Endothelial cell of umbilical vein (primary cell): ENCODE measurements at regions not wholly inside any gene's neighbourhood (a gene's known extent, or its start where the extent isn't known, plus 50 kb on each side); places are given as distances from the start of the nearest gene placed in this dataset.

Source experiments
- BruUV-seq: library from RNA; stranded (reverse); fragments of 400-500 nt; replicated peaks from 2 replicates; lab custom pipeline; 2021; lab: Mats Ljungman, UMichigan
- CTCF ChIA-PET: fragments of 300-600, 350-600 bp; sonication (Branson Sonifier 250); formaldehyde crosslinking; loops from one replicate; lab custom pipeline; 2021; ENCODE audit warnings: antibody characterized with exemption, inconsistent platforms; lab: Charles Lee
- POLR2A ChIA-PET: fragments of 300-600, 350-600 bp; sonication (Branson Sonifier 250); formaldehyde crosslinking; loops from one replicate; lab custom pipeline; 2021; ENCODE audit warnings: antibody characterized with exemption, inconsistent platforms; lab: Charles Lee
- DNase-seq: peaks from one replicate; pipeline ENCODE4 v3.0.0-alpha.2; 2011; ENCODE audit warnings: low read depth, low spot score
- FAIRE-seq: peaks from 2 replicates; lab custom pipeline; 2011; peaks lifted over from hg19 to GRCh38; lab: Jason Lieb, UNC
- H2AFZ ChIP-seq: 2 replicates; pipeline ENCODE4 v1.6.0; 2012; ENCODE audit warnings: low read depth, low read length, control low read depth, inconsistent platforms
- H3K27ac ChIP-seq: 2 replicates; pipeline ENCODE4 v1.5.1; 2011; ENCODE audit warnings: low read depth, mild to moderate bottlenecking, control low read depth, low read length, moderate library complexity; ENCODE audit not compliant: insufficient read depth
- H3K27me3 ChIP-seq, 2 experiments: 2 replicates each; pipeline versions ENCODE4 v1.6.0 to v1.6.1; 2011; ENCODE audit warnings: low read length in 2 of 2, mixed read lengths in 1 of 2; ENCODE audit not compliant: control insufficient read depth in 2 of 2, insufficient read depth in 2 of 2
- H3K36me3 ChIP-seq, 2 experiments: 2 replicates in 1 of 2; 3 replicates in 1 of 2; pipeline ENCODE4 v1.5.1; 2011; ENCODE audit warnings: low read length in 2 of 2, mild to moderate bottlenecking in 1 of 2, moderate library complexity in 1 of 2; ENCODE audit not compliant: control insufficient read depth in 2 of 2, insufficient read depth in 2 of 2; ENCODE audit errors: extremely low read depth in 1 of 2
- H3K4me1 ChIP-seq: 3 replicates; pipeline ENCODE4 v1.5.1; 2011; ENCODE audit warnings: mild to moderate bottlenecking, low read length; ENCODE audit not compliant: control insufficient read depth, insufficient read depth; ENCODE audit errors: extremely low read depth
- H3K4me2 ChIP-seq: 2 replicates; pipeline ENCODE4 v1.6.1; 2011; ENCODE audit warnings: low read length, control low read depth, mixed read lengths; ENCODE audit not compliant: insufficient read depth
- H3K4me3 ChIP-seq, 3 experiments: fragments of 200-600 bp in 1 of 3; sonication (generic), shearing (Covaris generic) in 1 of 3; replicated peaks in 1 of 3; 2 replicates each; pipeline ENCODE4 v1.5.1; 2011 to 2016; ENCODE audit warnings: control low read depth in 3 of 3, low read length in 3 of 3, mild to moderate bottlenecking in 2 of 3, inconsistent platforms in 1 of 3, low read depth in 1 of 3, moderate library complexity in 1 of 3; ENCODE audit not compliant: insufficient read depth in 1 of 3
- H3K79me2 ChIP-seq: 2 replicates; pipeline ENCODE4 v1.6.0; 2012; ENCODE audit warnings: low read length, inconsistent platforms; ENCODE audit not compliant: control insufficient read depth, insufficient read depth
- H3K9ac ChIP-seq: replicated peaks from 2 replicates; pipeline ENCODE3; 2011; ENCODE audit warnings: low read length, control low read depth; ENCODE audit not compliant: insufficient read depth; ENCODE audit errors: extremely low read depth
- H3K9me1 ChIP-seq: replicated peaks from 3 replicates; pipeline ENCODE4 v1.6.0; 2011; ENCODE audit warnings: mild to moderate bottlenecking, low read length; ENCODE audit not compliant: control insufficient read depth, insufficient read depth; ENCODE audit errors: extremely low read depth
- H3K9me3 ChIP-seq: replicated peaks from 2 replicates; pipeline ENCODE4 v1.5.1; 2012; ENCODE audit warnings: low read length, inconsistent platforms; ENCODE audit not compliant: control insufficient read depth, insufficient read depth
- H4K20me1 ChIP-seq: replicated peaks from 2 replicates; pipeline ENCODE3; 2011; ENCODE audit warnings: mild to moderate bottlenecking, low read length; ENCODE audit not compliant: control insufficient read depth, insufficient read depth; ENCODE audit errors: extremely low read depth
- EZH2 ChIP-seq: IDR thresholded peaks from 2 replicates; pipeline ENCODE4 v1.6.1; 2012; ENCODE audit warnings: borderline replicate concordance, low read depth, mild to moderate bottlenecking, moderate library complexity, low read length, inconsistent platforms; ENCODE audit not compliant: severe bottlenecking
- FOS ChIP-seq: IDR thresholded peaks from 2 replicates; pipeline ENCODE4 v1.6.1; 2011; ENCODE audit warnings: mild to moderate bottlenecking, low read length, moderate library complexity, borderline replicate concordance; ENCODE audit not compliant: insufficient read depth
- GATA2 ChIP-seq: IDR thresholded peaks from 2 replicates; pipeline ENCODE4 v1.7.0; 2011; ENCODE audit warnings: low read depth, mild to moderate bottlenecking, moderate library complexity, mixed read lengths, low read length; ENCODE audit not compliant: insufficient read length, insufficient read depth
- JUN ChIP-seq: IDR thresholded peaks from 2 replicates; pipeline ENCODE4 v1.6.1; 2011; ENCODE audit warnings: borderline replicate concordance, low read depth; ENCODE audit not compliant: insufficient read length, insufficient read depth
- MYC ChIP-seq: IDR thresholded peaks from one replicate; pipeline ENCODE4 v1.6.1; 2011; ENCODE audit warnings: mild to moderate bottlenecking, low read depth, low read length
- POLR2A ChIP-seq: IDR thresholded peaks from 2 replicates; pipeline ENCODE4 v1.6.1; 2012; ENCODE audit warnings: low read depth, mild to moderate bottlenecking, control low read depth, low read length
- POLR2AphosphoS5 ChIP-seq: IDR thresholded peaks from 2 replicates; pipeline ENCODE4 v1.6.1; 2012; ENCODE audit warnings: low read depth, mild to moderate bottlenecking, control low read depth, low read length, moderate library complexity; ENCODE audit not compliant: insufficient read depth
- dilution Hi-C: fragments of 300-500 bp; cut with MboI; formaldehyde crosslinking; loops from one replicate; pipeline ENCODE4 v1.15.0; 2019; ENCODE audit warnings: low sequenced_read_pairs; ENCODE audit not compliant: extremely low pct_ligation_motif_present
- intact Hi-C: fragments of 100-400 bp; cut with micrococcal nuclease; formaldehyde crosslinking; loops from one replicate; pipeline ENCODE4 v1.10.0; 2022
- TF ChIP-seq, protein P1 (sequence below), 2 donors: IDR thresholded peaks; 1 replicate in 1 of 2; 2 replicates in 1 of 2; pipeline ENCODE4 v1.5.1; 2011; ENCODE audit warnings: low read length in 2 of 2, mild to moderate bottlenecking in 2 of 2, moderate library complexity in 2 of 2, control low read depth in 1 of 2, inconsistent platforms in 1 of 2, low read depth in 1 of 2; ENCODE audit not compliant: insufficient read depth in 1 of 2; ENCODE audit errors: extremely low read depth in 1 of 2
- TF ChIP-seq, protein P2 (sequence below): IDR thresholded peaks from 2 replicates; pipeline ENCODE4 v1.6.1; 2011; ENCODE audit not compliant: insufficient read depth, insufficient read length

DNA sequence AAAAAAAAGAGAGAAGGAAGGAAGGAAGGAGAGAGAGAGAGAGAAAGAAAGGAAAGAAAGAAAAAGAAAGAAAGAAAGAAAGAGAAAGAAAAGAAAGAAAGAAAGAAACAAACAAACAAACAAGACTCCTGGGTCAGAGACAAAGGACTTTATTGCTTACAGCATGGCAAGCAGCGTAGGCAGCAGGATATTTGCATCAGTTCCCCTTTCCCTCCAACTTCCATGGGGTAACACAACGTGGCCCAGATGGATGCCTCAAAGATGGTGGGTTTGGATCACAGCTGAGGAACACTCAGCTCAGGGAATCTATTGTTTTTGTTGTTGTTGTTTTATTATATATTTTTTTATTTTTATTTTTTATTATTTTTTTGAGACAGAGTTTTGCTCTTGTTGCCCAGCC is 128.5 kb upstream of the VKORC1L1 start:
- DNase-seq = no peak
- BruUV-seq = no TSS peak
- CTCF ChIA-PET = no interaction called here
- TF ChIP-seq, protein P1, sequence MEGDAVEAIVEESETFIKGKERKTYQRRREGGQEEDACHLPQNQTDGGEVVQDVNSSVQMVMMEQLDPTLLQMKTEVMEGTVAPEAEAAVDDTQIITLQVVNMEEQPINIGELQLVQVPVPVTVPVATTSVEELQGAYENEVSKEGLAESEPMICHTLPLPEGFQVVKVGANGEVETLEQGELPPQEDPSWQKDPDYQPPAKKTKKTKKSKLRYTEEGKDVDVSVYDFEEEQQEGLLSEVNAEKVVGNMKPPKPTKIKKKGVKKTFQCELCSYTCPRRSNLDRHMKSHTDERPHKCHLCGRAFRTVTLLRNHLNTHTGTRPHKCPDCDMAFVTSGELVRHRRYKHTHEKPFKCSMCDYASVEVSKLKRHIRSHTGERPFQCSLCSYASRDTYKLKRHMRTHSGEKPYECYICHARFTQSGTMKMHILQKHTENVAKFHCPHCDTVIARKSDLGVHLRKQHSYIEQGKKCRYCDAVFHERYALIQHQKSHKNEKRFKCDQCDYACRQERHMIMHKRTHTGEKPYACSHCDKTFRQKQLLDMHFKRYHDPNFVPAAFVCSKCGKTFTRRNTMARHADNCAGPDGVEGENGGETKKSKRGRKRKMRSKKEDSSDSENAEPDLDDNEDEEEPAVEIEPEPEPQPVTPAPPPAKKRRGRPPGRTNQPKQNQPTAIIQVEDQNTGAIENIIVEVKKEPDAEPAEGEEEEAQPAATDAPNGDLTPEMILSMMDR (IDR thresholded peaks at IDR 0.05; ENCODE audit: extremely low read depth in 1 of 2, insufficient read depth in 1 of 2, low read depth in 1 of 2, low read length in 2 of 2) = no peak
- TF ChIP-seq MYC (no peak), EZH2 (no peak), FOS (no peak), POLR2AphosphoS5 (no peak), POLR2A (no peak), GATA2 (no peak), JUN (no peak)
- TF ChIP-seq, protein P2, sequence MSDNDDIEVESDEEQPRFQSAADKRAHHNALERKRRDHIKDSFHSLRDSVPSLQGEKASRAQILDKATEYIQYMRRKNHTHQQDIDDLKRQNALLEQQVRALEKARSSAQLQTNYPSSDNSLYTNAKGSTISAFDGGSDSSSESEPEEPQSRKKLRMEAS = no peak
- no peak overlapping the region for H3K4me2 ChIP-seq
- no peak overlapping the region for H2AFZ ChIP-seq
- H3K27me3 ChIP-seq = no peaks in the 10 kb centered on the region
- POLR2A ChIA-PET = no interaction called here
- H3K9ac ChIP-seq = no peak overlapping the region
- H3K27ac ChIP-seq = no peak overlapping the region
- H3K4me3 ChIP-seq = no peak overlapping the region
- no peak for FAIRE-seq
- dilution Hi-C loops = no loop called here
- H3K9me1 ChIP-seq = no peaks in the 10 kb centered on the region
- intact Hi-C loops = loop anchor here (10.0 kb wide), 1 partner anchor 240 kb away; the partner anchor contains the start of gene GUSB
- H3K4me1 ChIP-seq = peaks cover 10% of the 10 kb centered on the region
- no peaks in the 10 kb centered on the region for H3K36me3 ChIP-seq
- no peaks in the 10 kb centered on the region for H3K9me3 ChIP-seq
- H3K79me2 ChIP-seq = peaks cover 4% of the 10 kb centered on the region
- H4K20me1 ChIP-seq = no peaks in the 10 kb centered on the region
